ENCODE measurements at regions not wholly inside any gene's neighbourhood (a gene's known extent, or its start where the extent isn't known, plus 50 kb on each side); places are given as distances from the start of the nearest gene placed in this dataset.
A peak's percentile ranks its signal among the peaks of the same experiment; 100 is the strongest.

DNA sequence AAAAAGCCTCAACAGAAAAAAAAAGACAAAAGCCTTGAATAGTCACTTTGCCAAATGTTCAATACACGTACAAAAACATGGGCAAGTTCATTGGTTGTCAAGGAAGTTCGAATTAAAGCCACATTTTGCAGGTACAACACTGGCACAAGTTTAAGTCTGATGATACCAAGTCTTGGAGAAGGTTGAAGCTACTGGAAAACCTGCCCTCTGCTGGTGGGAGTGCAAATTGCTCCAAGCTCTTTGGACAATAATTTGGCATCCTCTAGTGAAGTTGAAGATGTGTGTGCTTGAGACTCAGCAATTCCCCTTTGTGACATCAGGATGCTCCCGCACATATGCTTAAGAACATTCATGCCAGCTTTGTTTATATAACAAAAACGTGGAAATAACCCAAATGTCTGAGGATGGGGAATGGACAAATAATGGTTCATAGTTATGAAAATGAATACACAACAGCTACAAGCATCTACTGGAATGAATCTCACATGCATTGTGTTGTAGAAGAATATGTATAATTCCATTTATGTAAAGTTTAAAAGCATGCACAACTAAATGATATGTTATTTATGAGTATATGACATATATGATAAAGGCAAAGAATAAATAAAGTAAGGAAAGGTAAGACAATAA lies 120.0 kb upstream of the PLPP4 start:
- Histone ChIP-seq H3K9me3 (replicated peaks; ENCODE audit: insufficient read depth, low read length) (no peaks in the 10 kb centered on the region), H3K79me2 (ENCODE audit: low read length) (no peaks in the 10 kb centered on the region), H3K9me2 (replicated peaks; ENCODE audit: insufficient read depth, low read length) (no peaks in the 10 kb centered on the region), H3K4me3 (ENCODE audit: low read length) (no peak overlapping the region), H3F3A (ENCODE audit: insufficient read depth, low read length) (no peaks in the 10 kb centered on the region), H3K4me1 (ENCODE audit: low read length) (no peaks in the 10 kb centered on the region), H3K36me3 (replicated peaks; ENCODE audit: insufficient read depth, low read length) (no peaks in the 10 kb centered on the region), H3K9ac (ENCODE audit: low read length) (no peak overlapping the region), H3K27me3 (replicated peaks; ENCODE audit: insufficient read depth, low read length) (no peaks in the 10 kb centered on the region), H3K4me2 (ENCODE audit: low read depth, low read length) (no peak overlapping the region), H4K20me1 (ENCODE audit: insufficient read depth, low read length) (no peaks in the 10 kb centered on the region), H2AFZ (ENCODE audit: low read length) (no peak overlapping the region), H3K27ac (ENCODE audit: low read length) (no peak overlapping the region)
- peak; percentile 56 for DNase-seq
- TF ChIP-seq, protein P1, sequence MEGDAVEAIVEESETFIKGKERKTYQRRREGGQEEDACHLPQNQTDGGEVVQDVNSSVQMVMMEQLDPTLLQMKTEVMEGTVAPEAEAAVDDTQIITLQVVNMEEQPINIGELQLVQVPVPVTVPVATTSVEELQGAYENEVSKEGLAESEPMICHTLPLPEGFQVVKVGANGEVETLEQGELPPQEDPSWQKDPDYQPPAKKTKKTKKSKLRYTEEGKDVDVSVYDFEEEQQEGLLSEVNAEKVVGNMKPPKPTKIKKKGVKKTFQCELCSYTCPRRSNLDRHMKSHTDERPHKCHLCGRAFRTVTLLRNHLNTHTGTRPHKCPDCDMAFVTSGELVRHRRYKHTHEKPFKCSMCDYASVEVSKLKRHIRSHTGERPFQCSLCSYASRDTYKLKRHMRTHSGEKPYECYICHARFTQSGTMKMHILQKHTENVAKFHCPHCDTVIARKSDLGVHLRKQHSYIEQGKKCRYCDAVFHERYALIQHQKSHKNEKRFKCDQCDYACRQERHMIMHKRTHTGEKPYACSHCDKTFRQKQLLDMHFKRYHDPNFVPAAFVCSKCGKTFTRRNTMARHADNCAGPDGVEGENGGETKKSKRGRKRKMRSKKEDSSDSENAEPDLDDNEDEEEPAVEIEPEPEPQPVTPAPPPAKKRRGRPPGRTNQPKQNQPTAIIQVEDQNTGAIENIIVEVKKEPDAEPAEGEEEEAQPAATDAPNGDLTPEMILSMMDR (IDR thresholded peaks at IDR 0.05; ENCODE audit: low read length), result peak; percentile 85
- no peak for TF ChIP-seq EZH2 (optimal IDR thresholded peaks at IDR 0.05; ENCODE audit: low read depth, low read length)

DNA sequence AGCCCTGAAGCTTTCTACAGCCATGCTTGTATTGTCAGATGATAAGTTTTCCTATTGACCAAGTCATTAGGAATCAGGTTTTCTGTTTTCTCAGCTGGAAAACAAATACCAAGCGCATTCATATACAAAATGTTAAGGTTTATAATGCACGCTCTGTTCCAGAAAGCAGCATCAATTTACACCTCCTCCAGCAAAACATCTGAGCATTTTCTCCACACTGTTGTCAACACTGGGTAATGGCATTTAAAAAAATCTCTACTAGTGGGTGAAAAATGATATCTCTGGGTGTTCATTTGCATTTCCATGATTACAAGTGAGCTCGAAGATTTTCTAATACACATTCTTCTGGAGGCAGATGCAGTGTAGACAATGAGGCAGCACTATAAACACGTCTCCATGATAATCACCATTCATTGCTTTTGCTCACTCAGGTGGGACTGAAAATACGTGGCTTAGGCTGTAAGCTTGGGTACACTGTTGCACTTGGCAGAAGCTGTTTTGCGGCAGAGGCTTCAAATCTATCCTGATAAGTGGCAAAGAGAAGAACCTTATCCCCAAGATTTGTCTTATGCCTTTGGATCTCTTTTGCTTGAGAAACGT lies 114.8 kb upstream of the PLPP4 start:
- H3K79me2 ChIP-seq (ENCODE audit: low read length), result no peaks in the 10 kb centered on the region
- no peaks in the 10 kb centered on the region for H3K9me2 ChIP-seq (replicated peaks; ENCODE audit: insufficient read depth, low read length)
- H3K4me3 ChIP-seq (ENCODE audit: low read length), result no peak overlapping the region
- no peak for DNase-seq
- H3K4me1 ChIP-seq (ENCODE audit: low read length), result no peaks in the 10 kb centered on the region
- TF ChIP-seq, protein P1 (IDR thresholded peaks at IDR 0.05; ENCODE audit: low read length), result no peak
- TF ChIP-seq EZH2phosphoT487 (IDR thresholded peaks at IDR 0.05; ENCODE audit: low read length) (no peak), EZH2 (optimal IDR thresholded peaks at IDR 0.05; ENCODE audit: low read depth, low read length) (no peak)
- H3F3A ChIP-seq (ENCODE audit: insufficient read depth, low read length), result no peaks in the 10 kb centered on the region
- H4K20me1 ChIP-seq (ENCODE audit: insufficient read depth, low read length), result no peaks in the 10 kb centered on the region
- no peak overlapping the region for H2AFZ ChIP-seq (ENCODE audit: low read length)
- no peaks in the 10 kb centered on the region for H3K27me3 ChIP-seq (replicated peaks; ENCODE audit: insufficient read depth, low read length)
- H3K9me3 ChIP-seq (replicated peaks; ENCODE audit: insufficient read depth, low read length), result no peaks in the 10 kb centered on the region
- no peak overlapping the region for H3K4me2 ChIP-seq (ENCODE audit: low read depth, low read length)
- no peak overlapping the region for H3K27ac ChIP-seq (ENCODE audit: low read length)
- H3K9ac ChIP-seq (ENCODE audit: low read length), result no peak overlapping the region
- H3K36me3 ChIP-seq (replicated peaks; ENCODE audit: insufficient read depth, low read length), result no peaks in the 10 kb centered on the region

DNA sequence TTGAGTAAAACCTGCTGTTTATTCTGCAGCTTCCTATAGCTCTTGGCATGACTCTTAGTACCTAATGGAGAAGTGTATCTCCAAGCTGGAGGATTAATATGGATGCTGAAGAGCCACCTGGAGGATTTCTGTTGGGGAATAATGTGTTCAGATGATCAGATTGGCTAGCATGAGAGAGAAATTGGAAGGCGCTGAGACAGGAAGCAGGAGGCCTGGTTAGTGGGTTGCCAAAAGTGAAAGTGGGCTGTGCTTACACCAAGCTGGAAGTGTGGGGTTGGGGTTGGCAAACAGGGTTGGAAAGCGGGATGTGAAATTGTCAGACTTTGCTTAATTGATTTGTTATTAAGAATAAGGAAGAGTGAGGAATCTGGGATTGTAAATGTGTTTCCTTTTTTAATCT lies 111.8 kb upstream of the PLPP4 start:
- H3K9me3 ChIP-seq (replicated peaks; ENCODE audit: insufficient read depth, low read length), result no peaks in the 10 kb centered on the region
- TF ChIP-seq EZH2phosphoT487 (IDR thresholded peaks at IDR 0.05; ENCODE audit: low read length), result no peak
- H3K9ac ChIP-seq (ENCODE audit: low read length), result no peak overlapping the region
- H3K27ac ChIP-seq (ENCODE audit: low read length), result no peak overlapping the region
- H3K27me3 ChIP-seq (replicated peaks; ENCODE audit: insufficient read depth, low read length), result no peaks in the 10 kb centered on the region
- no peaks in the 10 kb centered on the region for H3F3A ChIP-seq (ENCODE audit: insufficient read depth, low read length)
- no peaks in the 10 kb centered on the region for H3K4me1 ChIP-seq (ENCODE audit: low read length)
- no peak overlapping the region for H3K4me3 ChIP-seq (ENCODE audit: low read length)
- no peak for DNase-seq
- H2AFZ ChIP-seq (ENCODE audit: low read length), result no peak overlapping the region
- no peaks in the 10 kb centered on the region for H4K20me1 ChIP-seq (ENCODE audit: insufficient read depth, low read length)
- no peaks in the 10 kb centered on the region for H3K36me3 ChIP-seq (replicated peaks; ENCODE audit: insufficient read depth, low read length)
- H3K79me2 ChIP-seq (ENCODE audit: low read length), result no peaks in the 10 kb centered on the region
- no peak overlapping the region for H3K4me2 ChIP-seq (ENCODE audit: low read depth, low read length)
- no peaks in the 10 kb centered on the region for H3K9me2 ChIP-seq (replicated peaks; ENCODE audit: insufficient read depth, low read length)

DNA sequence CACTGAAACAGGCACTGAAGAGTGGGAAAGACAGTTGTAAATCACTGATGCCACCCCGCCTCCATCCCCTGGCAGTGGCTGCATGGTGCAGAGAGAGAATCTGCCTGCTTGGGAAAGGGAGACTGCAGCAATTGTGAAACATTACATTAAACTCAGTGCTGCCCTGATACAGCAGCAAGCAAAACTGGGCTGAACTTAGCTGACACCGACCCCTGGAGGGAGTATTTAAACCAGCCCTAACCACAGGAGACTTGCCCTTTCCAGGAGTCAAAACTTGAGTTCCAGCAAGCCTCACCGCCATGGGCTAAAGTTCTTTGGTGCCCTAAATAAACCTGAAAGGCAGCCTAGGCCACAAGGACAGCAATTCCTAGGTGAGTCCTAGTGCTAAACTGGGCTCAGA lies 109.4 kb upstream of the PLPP4 start:
- TF ChIP-seq EZH2 (optimal IDR thresholded peaks at IDR 0.05; ENCODE audit: low read depth, low read length) (no peak), EZH2phosphoT487 (IDR thresholded peaks at IDR 0.05; ENCODE audit: low read length) (no peak)
- TF ChIP-seq, protein P1 (IDR thresholded peaks at IDR 0.05; ENCODE audit: low read length), result no peak
- Histone ChIP-seq H3K4me1 (ENCODE audit: low read length) (no peaks in the 10 kb centered on the region), H3K4me2 (ENCODE audit: low read depth, low read length) (no peak overlapping the region), H3K36me3 (replicated peaks; ENCODE audit: insufficient read depth, low read length) (no peaks in the 10 kb centered on the region), H4K20me1 (ENCODE audit: insufficient read depth, low read length) (no peaks in the 10 kb centered on the region), H3K9ac (ENCODE audit: low read length) (no peak overlapping the region), H3K4me3 (ENCODE audit: low read length) (no peak overlapping the region), H2AFZ (ENCODE audit: low read length) (no peak overlapping the region), H3K27me3 (replicated peaks; ENCODE audit: insufficient read depth, low read length) (no peaks in the 10 kb centered on the region), H3K79me2 (ENCODE audit: low read length) (no peaks in the 10 kb centered on the region), H3K9me3 (replicated peaks; ENCODE audit: insufficient read depth, low read length) (no peaks in the 10 kb centered on the region), H3F3A (ENCODE audit: insufficient read depth, low read length) (no peaks in the 10 kb centered on the region), H3K27ac (ENCODE audit: low read length) (no peak overlapping the region), H3K9me2 (replicated peaks; ENCODE audit: insufficient read depth, low read length) (no peaks in the 10 kb centered on the region)
- DNase-seq, result no peak
